ENCODE measurements at regions not wholly inside any gene's neighbourhood (a gene's known extent, or its start where the extent isn't known, plus 50 kb on each side); places are given as distances from the start of the nearest gene placed in this dataset.

- Histone ChIP-seq H3K4me3 (ENCODE audit: low read depth in 1 of 2, low read length in 2 of 2) (no peak overlapping the region), H2AFZ (ENCODE audit: low read depth, low read length) (no peak overlapping the region), H3K27ac (ENCODE audit: low read length) (no peak overlapping the region), H3K36me3 (ENCODE audit: insufficient read depth, low read length) (no peaks in the 10 kb centered on the region), H3K9ac (ENCODE audit: low read depth, low read length) (no peak overlapping the region), H3K79me2 (ENCODE audit: insufficient read depth, low read length) (no peaks in the 10 kb centered on the region), H3K4me1 (ENCODE audit: insufficient read depth, low read length) (no peaks in the 10 kb centered on the region), H3K4me2 (ENCODE audit: insufficient read depth, low read length) (no peak overlapping the region), H3K27me3 (ENCODE audit: insufficient read depth, low read length, poor library complexity) (no peaks in the 10 kb centered on the region), H3K9me3 (ENCODE audit: insufficient read depth, low read length, severe bottlenecking) (no peaks in the 10 kb centered on the region), H4K20me1 (ENCODE audit: insufficient read depth, low read length) (no peaks in the 10 kb centered on the region)
- ATAC-seq (ENCODE audit: insufficient read depth, low read depth) = no peak
- TF ChIP-seq CTCF (IDR thresholded peaks at IDR 0.05; ENCODE audit: borderline replicate concordance, extremely low read depth, low read length, poor library complexity, severe bottlenecking) (no peak), EZH2 (IDR thresholded peaks at IDR 0.05; ENCODE audit: borderline replicate concordance, low read depth, low read length, severe bottlenecking) (no peak)
- DNase-seq = no peak
Observed at GRCh38 chr1:118615066-118615465, 373.1 kb downstream of the TBX15 start.

- Histone ChIP-seq H3K27ac (ENCODE audit: low read length) (no peak overlapping the region), H3K27me3 (ENCODE audit: insufficient read depth, low read length, poor library complexity) (no peaks in the 10 kb centered on the region), H3K9ac (ENCODE audit: low read depth, low read length) (no peak overlapping the region), H3K4me3 (ENCODE audit: low read depth in 1 of 2, low read length in 2 of 2) (no peak overlapping the region), H3K36me3 (ENCODE audit: insufficient read depth, low read length) (no peaks in the 10 kb centered on the region), H2AFZ (ENCODE audit: low read depth, low read length) (no peak overlapping the region), H4K20me1 (ENCODE audit: insufficient read depth, low read length) (no peaks in the 10 kb centered on the region), H3K4me1 (ENCODE audit: insufficient read depth, low read length) (no peaks in the 10 kb centered on the region), H3K9me3 (ENCODE audit: insufficient read depth, low read length, severe bottlenecking) (no peaks in the 10 kb centered on the region), H3K4me2 (ENCODE audit: insufficient read depth, low read length) (no peak overlapping the region), H3K79me2 (ENCODE audit: insufficient read depth, low read length) (no peaks in the 10 kb centered on the region)
- DNase-seq (no peak), ATAC-seq (ENCODE audit: insufficient read depth, low read depth) (no peak)
- TF ChIP-seq CTCF (IDR thresholded peaks at IDR 0.05; ENCODE audit: borderline replicate concordance, extremely low read depth, low read length, poor library complexity, severe bottlenecking) = no peak
- TF ChIP-seq EZH2 (IDR thresholded peaks at IDR 0.05; ENCODE audit: borderline replicate concordance, low read depth, low read length, severe bottlenecking) = no peak
Observed at GRCh38 chr1:118589238-118589846, 398.8 kb downstream of the TBX15 start.

GRCh38 chr1:118588566-118588965 is 399.6 kb downstream of the TBX15 start:
- no peak overlapping the region for H3K9ac ChIP-seq (ENCODE audit: low read depth, low read length)
- no peaks in the 10 kb centered on the region for H3K4me1 ChIP-seq (ENCODE audit: insufficient read depth, low read length)
- H3K79me2 ChIP-seq (ENCODE audit: insufficient read depth, low read length) = no peaks in the 10 kb centered on the region
- no peaks in the 10 kb centered on the region for H3K36me3 ChIP-seq (ENCODE audit: insufficient read depth, low read length)
- no peak for ATAC-seq (ENCODE audit: insufficient read depth, low read depth)
- no peaks in the 10 kb centered on the region for H3K27me3 ChIP-seq (ENCODE audit: insufficient read depth, low read length, poor library complexity)
- no peak overlapping the region for H3K4me2 ChIP-seq (ENCODE audit: insufficient read depth, low read length)
- DNase-seq = no peak
- H2AFZ ChIP-seq (ENCODE audit: low read depth, low read length) = no peak overlapping the region
- no peaks in the 10 kb centered on the region for H3K9me3 ChIP-seq (ENCODE audit: insufficient read depth, low read length, severe bottlenecking)
- H3K27ac ChIP-seq (ENCODE audit: low read length) = no peak overlapping the region
- H4K20me1 ChIP-seq (ENCODE audit: insufficient read depth, low read length) = no peaks in the 10 kb centered on the region
- TF ChIP-seq CTCF (IDR thresholded peaks at IDR 0.05; ENCODE audit: borderline replicate concordance, extremely low read depth, low read length, poor library complexity, severe bottlenecking) (no peak), EZH2 (IDR thresholded peaks at IDR 0.05; ENCODE audit: borderline replicate concordance, low read depth, low read length, severe bottlenecking) (no peak)
- no peak overlapping the region for H3K4me3 ChIP-seq (ENCODE audit: low read depth in 1 of 2, low read length in 2 of 2)

Data from DND-41 (cell line).